ENCODE measurements at regions not wholly inside any gene's neighbourhood (a gene's known extent, or its start where the extent isn't known, plus 50 kb on each side); places are given as distances from the start of the nearest gene placed in this dataset.

DNA sequence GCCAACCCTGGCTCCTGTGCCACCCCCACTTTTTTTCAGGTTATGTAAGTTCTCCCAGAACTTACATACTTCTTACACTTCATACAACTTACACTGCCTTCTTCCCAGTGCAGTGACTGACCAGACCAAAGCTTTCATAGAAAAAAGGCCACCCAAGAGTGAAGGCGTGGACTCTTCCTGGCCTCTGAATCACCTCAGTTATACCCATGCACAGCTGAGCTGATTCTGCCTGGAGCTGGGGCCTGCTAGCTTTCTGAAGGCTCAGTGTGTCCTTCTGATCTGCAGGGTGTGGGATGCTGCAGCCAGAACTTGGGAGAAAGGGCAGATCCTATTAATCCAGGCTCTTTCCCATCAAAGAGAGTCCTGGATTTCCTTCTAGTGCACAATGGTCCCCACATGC lies 216.1 kb downstream of the TTC32 start:
- DNase-seq (ENCODE audit: low spot score) (no peak), FAIRE-seq (no peak)

DNA sequence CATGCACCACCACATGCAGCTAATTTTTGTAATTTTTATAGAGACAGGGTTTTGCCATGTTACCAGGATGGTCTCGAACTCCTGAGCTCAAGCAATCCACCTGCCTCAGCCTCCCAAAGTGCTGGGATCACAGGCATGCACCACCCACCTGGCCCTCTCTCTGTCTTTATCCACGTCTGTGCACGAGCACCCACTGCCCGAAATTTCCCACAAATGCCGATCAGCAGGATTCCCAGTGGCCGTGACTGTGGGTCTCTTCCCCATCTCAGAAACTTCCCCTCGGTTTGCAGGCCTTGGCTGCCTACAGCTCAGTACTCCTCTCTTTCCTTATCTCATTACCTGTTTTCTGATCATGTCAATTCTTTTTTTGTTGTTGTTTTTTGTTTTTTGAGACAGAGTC lies 217.3 kb downstream of the TTC32 start:
- FAIRE-seq (no peak), DNase-seq (ENCODE audit: low spot score) (no peak)

DNA sequence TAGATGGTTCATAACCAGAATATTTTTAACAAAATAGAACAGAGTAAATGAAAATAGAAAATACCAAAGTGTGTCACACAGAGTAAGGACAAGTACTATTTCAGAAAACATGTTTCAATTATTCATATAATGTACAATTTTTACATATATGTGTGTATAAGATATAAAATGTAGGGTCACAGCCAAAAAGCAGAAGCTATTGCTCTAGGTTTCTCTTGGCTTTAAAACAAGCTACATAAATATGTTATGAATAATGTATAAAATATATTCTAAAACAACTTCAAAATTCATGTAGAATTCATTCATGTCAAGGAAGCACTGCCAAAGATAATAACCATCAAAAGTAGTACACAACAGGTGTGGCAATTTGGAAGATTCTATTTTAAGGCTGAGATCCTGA lies 218.2 kb downstream of the TTC32 start:
- FAIRE-seq, result no peak

DNA sequence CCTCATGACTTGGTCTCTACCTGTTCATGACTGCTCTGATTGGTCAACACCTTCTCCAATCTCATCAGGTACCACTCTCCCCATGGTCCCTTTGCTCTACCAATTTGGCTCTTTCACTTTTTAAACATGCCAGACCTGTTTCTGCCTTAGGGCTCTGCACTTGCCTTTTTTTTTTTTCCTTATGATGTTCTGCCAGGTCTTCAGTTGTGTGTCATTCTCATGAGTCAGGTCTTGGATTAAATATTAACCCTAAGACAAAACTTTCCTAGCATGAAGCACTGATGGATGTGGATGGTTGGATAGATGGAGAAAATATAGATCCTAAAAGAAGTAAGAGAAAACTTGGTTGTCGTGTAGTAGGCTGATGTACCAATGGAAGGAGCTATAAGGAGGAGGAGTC lies 219.3 kb downstream of the TTC32 start:
- FAIRE-seq, result peak; percentile 97
- DNase-seq (ENCODE audit: low spot score), result peak; percentile 80

More for the DNA sequence above, 218.2 kb downstream of the TTC32 start:
- no peak for DNase-seq (ENCODE audit: low spot score)

DNA sequence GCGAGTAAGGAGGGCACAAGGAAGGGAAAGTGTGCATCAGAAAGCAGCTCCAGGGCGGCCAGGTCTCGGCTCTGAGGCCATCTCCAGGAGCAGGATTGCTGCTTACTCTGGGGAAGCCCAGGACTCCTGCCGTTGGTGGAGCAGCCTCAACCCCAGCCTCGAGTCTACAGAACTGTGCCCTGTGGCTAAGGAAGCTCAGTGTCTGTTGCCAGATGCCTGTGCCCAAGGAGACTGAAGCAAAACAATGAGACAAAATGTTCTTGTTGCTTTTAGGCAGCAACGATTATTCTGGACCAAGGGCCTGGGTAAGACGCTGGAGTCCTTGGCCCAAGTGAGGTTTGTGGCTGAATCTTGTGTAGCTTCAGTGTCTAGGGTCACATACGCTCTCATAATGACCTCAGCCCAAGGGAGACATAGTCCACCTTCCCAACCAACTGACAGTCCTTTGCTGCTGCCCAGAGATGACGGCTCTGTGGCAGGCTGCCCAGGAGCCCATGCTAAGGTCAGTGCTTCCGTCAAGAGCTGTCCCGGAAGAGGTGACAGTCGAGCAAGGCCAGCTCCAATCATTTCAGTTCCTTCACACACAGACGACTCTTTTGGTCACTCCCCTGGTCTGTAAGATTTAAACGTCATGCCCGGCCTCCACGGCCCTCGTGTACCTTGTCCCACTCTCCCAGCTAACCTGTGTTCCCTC lies 223.8 kb downstream of the TTC32 start:
- no peak for FAIRE-seq
- no peak for DNase-seq (ENCODE audit: low spot score)

DNA sequence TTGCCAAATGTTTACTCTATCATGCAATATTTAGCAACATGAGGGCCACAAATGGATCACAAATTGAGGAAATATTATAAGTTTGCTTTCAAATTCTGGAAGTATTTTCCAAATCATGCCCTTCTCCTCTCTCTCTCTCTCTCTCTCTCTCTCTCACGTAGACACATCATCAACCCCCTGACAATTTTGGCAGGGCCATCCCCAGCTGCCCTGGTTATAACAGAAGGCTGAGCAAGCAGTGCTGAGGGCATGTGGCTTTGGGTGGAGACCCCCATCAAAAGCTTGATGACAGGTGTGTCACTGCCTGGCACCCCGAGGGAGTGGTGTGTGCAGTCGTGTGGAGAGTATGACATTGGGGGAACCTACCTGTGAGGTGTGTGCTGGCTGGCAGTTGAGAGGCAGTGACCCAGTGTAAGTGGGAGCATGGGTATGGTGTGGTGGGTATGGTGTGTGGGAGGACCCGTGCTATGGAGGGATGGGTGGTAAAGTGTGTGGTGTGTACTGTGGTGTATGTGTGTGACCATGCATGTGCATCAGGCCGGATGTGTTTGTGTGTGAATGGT lies 224.5 kb downstream of the TTC32 start:
- no peak for FAIRE-seq

DNA sequence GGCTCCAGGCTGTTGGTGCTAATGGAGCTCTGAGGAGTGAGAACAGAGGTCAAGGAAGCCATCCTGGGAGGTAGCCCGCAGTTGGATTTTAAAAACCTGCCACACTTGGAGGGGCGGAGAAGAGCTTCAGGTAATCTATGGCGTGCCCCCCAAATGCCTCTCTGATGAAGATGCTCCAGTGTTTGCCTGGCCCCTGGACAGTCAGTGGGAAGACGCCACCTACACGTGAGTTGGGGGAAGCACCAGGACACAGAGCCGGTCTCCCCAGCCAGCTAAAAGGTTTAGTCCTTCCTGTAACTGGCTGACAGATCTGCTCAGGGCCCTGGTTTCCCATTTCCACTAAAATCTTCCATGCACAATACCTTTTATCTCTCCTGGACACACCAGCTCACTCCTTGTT lies 225.0 kb downstream of the TTC32 start:
- FAIRE-seq, result no peak
- DNase-seq (ENCODE audit: low spot score), result no peak

More for the DNA sequence above, 224.5 kb downstream of the TTC32 start:
- no peak for DNase-seq (ENCODE audit: low spot score)

DNA sequence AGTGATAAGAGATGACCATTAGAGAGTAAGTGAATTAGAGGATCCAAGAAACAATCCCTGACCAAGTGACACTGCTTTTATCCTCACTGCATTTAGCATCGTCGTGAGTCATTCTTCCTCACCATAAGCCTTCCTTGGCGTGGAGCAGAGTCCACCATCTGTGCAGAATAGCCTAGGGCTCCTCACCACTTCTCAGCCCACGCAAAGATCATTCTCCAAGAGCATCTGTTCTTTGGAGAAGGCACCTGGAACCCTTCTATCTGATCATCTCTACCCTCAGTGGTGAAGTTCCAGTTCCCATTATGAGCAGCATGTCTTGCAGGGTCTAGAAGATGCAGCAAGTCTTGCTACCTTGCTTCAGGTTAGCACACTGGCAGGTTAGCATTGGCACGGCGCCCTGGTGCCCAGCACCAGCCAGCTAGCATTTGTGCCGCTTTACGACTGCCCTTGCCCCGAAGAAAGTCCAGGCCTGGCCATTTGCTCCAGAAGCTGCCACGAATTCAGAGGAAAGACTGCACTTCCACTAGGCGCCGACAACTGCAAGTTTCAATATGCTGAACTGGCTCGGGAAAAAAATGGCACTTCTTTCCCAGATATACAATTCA lies 225.8 kb downstream of the TTC32 start:
- FAIRE-seq, result no peak
- DNase-seq (ENCODE audit: low spot score), result no peak

DNA sequence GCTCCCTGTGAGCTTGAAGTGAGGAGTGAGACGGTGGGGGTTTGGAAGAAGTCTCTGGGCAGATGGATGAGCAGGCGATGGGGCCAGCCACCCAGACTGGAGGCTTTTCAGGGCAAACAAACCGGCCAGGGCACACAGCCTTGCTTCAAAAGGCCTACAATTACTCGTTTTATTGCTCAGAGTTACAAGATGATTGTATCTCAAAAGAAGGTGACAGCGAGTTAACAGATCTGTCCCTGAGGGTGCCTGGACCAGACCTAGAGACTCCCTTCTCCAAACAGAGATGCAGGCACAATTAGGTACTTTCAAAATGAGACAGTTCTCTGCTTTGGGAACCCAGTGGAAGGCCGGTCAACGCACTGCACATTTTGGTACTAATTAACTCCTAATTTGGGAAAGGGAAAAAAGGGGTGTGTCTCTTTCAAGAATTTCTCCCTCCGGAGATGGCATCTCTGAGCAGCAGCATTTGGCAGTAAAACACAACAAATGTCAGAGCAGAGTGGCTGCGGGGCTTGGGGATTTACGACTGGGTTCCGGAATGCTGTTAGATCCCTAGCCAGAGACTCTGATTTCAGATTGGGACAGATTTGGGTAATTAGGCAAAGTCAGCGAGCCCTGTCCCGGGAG lies 226.7 kb downstream of the TTC32 start:
- no peak for FAIRE-seq
- no peak for DNase-seq (ENCODE audit: low spot score)

DNA sequence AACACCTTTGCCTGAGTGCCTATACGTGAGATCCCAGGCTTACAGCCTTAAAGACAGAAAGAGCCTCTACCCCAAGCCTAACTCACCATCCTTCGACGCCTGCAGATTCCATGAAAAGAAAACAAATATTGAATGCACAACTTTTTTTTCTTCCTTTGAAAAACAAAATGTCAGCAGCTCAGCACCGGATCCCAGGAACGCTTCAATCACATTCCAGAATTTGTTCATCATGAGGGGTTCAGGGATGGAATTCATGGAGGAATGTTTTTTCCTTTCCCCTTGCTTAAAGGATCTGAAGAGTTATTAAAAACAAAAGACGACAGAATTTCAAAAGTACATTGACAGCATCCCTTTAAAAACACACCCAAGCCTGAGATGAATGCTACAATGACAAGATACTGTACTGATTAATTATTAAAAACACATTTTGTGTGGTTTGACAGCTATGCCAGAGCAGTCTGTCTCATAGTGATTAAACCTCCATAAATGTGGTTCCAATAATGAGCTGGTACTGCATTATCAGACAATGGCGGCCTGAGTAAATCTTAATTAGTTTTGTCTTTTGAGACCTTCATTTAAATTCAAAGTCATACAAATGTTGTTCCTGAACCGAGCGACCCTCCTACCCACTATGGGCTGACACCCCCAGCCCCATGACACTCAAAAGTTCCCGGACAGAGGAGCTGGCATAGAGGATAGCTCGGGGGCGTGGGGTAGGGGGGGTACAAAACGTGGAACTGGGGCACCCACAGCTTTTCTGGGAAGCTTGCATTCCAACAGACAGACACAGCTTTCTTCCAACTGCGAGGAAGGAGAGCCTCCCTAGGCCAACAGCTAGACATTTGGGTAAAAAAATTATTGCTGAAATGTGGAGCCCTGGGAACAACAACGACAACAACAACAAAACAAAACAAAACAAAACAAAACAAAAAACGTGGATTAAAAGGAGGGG lies 227.5 kb downstream of the TTC32 start:
- DNase-seq (ENCODE audit: low spot score) (no peak), FAIRE-seq (no peak)

DNA sequence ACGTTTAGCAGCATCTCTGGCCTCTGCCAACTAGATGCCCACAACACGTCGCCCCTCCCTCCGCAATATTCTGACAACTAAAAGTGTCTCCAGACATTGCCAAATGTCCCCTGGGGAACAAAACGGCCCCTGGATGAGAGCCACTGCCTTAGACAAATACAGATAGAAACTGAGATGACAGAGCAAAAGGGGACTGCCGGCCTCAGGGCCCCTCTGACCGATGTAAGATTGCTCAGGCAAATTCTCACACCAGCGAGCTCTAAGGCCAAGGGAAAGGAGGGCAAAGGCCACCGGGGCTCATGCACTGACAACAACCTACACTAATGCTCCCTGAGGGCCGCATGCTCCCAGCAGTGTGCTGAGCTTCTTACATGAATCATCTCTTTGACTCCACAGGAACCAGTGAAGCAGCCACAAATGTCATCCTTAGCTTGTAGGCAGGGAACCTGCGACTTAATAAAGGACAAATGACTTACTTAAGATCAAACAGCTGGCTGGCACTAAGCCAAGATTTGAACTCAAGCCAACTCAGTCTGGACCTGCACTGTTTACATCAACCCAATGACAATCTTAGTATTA lies 228.5 kb downstream of the TTC32 start:
- FAIRE-seq (no peak), DNase-seq (ENCODE audit: low spot score) (peak; percentile 59)

DNA sequence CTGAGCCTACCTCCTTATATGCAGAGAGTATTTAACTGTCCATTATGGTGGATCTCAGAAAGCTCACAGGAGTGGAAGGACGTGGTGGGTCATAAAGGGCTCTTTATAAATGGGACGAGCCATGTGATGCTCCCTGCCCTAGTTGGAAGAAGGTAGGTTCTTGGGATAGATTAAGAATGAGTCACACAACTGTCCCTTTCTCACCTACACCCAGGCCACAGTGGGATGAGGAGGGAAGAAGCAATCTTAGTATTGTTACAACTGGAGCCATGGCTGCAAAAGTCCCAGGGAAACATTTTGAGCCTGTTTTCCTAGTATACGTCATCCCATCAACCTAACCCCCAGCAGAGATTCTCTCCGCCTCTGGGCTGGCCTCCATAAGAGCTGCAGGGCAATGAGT lies 229.9 kb downstream of the TTC32 start:
- FAIRE-seq, result no peak
- no peak for DNase-seq (ENCODE audit: low spot score)

DNA sequence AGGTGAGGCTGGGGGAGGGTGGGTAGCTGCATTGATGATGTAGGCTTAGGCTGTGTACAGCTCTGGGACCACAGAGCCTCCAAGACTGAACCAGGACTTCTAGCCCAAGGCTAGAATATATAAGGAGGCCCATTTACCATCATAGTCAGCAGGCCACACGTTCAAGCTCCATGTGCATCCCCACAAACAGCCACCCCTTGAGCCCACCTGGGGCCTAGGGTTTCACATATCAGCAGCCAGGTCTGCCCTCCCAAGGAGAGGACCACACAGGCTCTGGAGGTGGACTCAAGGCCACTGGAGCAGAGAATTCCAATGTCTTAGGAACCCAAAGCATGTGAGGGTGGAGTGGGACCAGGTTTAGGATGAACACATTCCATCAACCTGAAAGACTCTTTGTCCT lies 230.5 kb downstream of the TTC32 start:
- DNase-seq (ENCODE audit: low spot score) (no peak), FAIRE-seq (no peak)

DNA sequence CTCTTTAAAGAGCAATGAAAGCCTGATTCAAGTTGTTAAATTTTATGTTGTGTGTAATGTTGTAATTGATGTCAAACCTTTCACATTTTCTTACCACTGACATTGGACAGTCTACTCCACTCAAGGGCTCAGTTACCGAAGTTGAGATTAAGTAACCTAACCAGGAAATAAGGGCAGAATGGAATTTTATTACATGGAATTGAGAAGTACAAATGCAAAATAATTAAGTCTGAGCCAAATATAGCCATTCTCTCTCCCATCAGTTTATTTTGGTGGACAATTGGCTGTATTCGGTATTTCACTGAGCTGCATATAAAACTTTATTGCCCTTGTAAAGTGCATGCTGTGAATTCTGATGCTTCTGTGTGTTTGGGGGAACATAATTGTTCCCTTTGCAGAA lies 231.5 kb downstream of the TTC32 start:
- DNase-seq (ENCODE audit: low spot score), result no peak

DNA sequence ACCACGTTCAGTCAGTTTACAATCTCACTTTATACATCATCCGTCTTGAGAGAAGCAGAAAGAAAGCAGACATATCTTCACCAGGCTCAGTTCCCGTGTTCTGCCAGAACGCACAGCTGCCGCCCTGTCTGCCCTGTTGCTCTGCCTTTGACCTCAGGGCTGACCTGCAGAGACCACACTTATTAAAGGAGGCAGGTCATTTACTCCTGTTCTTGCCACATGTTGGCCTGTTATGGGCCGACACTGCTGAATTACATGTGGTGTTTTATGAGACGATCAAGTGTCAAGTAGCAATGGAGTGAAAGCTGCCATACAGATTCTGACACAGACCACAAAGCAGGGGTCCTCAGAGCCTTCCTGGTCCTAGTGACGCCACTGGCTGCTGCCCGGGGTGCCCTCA lies 232.2 kb downstream of the TTC32 start:
- DNase-seq (ENCODE audit: low spot score) (no peak), FAIRE-seq (no peak)

More for the DNA sequence above, 231.5 kb downstream of the TTC32 start:
- no peak for FAIRE-seq

DNA sequence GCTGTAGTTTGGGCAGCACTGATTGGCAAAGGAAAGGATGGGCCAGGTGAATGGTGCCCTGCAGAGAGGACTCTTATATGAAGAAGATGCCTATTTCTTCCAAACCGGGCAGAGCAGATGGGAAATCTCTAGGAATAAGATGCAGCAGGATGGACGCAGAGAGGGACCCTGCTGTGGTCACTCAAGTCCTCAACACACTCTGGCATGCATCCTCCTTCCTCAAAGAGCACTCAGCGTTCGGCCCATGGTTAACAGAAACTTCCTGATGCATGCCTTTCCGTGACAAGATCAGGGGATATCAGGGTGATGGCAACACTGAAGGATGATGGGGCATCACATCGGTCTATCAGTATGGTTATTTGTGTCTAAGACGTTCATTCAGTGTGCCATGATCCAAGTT lies 232.7 kb downstream of the TTC32 start:
- DNase-seq (ENCODE audit: low spot score) (no peak), FAIRE-seq (no peak)

DNA sequence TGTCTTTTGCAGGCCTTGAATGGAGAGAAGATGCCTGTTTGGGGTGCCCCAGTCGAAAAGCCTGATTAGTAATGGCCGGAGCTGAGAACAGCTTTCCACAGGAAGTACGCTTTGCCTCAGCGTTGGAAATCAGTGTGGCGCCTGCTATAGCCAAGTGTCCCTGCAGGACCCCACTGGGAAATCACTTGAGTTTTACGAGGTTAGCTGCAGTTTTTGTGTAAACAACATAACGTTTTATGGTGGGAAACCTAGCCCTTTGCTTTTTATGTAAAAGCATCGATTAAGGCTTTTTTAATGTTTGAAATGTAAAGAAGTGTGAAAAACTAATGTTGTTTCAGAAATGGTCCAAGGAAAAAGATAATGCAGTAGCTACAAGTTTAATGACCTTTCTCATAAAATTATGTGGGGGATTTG lies 234.2 kb downstream of the TTC32 start:
- FAIRE-seq (no peak), DNase-seq (ENCODE audit: low spot score) (no peak)

DNA sequence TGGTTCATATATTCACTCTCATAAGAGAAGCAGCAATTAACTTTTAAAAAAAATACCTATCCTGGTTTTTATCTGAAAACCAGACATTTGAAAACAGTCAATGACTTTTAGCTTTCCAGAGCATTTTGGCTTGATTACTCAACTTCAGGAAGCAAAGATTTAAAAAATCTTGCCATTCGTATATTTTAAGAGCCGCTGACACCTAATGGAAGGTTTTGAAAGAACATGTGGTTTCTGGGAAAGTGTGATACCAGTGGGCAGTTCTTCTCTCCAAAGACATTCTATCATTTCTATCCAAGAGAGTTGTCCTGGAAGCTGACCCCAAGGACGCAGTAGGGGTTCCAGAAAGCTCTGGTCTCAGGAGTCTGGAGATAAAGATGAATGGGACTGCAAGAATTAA lies 234.7 kb downstream of the TTC32 start:
- FAIRE-seq (peak; percentile 57), DNase-seq (ENCODE audit: low spot score) (peak; percentile 44)

DNA sequence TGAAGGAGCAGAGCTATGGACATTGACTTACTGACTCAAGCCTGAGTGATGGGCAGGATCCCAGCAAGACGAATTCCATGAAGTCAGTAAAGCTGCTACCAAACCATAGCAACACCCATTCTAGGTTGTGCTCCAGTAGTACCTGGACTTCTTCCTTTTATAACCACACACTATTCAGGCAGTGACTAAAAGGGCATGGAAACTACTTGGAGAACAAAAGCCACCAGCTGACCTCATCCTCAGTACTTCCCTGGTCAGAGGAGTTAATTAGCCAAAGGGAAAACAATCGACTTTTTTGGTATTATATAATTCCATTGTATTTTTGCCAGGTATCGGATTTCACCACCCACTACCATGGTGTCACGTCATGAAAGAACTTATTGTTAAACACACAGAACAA lies 237.1 kb downstream of the TTC32 start:
- FAIRE-seq (no peak), DNase-seq (ENCODE audit: low spot score) (peak; percentile 28)

DNA sequence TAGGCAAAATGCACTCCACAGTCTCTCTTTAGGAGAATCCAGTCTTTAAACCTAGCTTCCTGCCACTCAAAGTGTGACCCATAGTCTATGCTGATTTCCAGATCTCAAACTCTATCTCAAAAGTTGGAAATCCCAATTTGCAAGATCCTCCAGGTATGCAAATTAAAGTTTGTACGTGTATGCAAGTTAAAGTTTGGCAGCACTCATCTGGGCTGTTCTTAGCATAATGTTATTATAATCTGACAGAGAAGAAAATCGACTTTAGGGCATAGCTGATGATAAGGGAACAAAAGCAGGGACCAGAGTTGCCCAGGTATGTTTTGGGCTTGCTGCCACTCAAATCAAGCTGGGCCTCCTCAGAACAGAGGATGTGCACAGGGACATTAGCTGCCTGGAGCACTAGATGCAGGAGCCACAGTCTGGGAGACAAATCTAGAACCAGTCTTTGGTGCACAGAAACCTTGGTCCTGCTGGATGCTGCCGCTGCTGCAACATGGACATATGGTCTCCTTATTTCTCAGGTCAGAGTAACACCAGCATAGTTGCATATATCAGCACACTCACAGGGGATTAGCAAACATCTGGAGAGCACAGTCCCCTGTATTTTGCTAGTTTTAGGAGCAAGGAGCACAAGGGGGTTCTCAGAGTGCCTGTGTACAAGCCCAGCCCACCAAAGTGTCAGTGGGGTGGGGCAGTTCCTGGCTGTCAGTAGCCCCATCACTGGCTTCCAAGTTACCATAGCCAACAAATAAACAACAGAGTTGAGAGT lies 242.6 kb downstream of the TTC32 start:
- DNase-seq (ENCODE audit: low spot score) (no peak), FAIRE-seq (no peak)
